ENCODE measurements at regions not wholly inside any gene's neighbourhood (a gene's known extent, or its start where the extent isn't known, plus 50 kb on each side); places are given as distances from the start of the nearest gene placed in this dataset.

- H3K27me3 ChIP-seq (ENCODE audit: control insufficient read depth in 4 of 4, insufficient read depth in 4 of 4, low read length in 3 of 4) = no peaks in the 10 kb centered on the region
- H3K4me3 ChIP-seq (ENCODE audit: low read depth in 1 of 3, low read length in 3 of 3) = no peak overlapping the region
- H3K9ac ChIP-seq (ENCODE audit: low read depth in 1 of 2, low read length in 2 of 2) = no peak overlapping the region
- TF ChIP-seq ATF3 (IDR thresholded peaks at IDR 0.05) (no peak), FOXA1 (IDR thresholded peaks at IDR 0.05) (no peak), HNF4A (conservative IDR thresholded peaks at IDR 0.05) (no peak), REST (IDR thresholded peaks at IDR 0.05) (no peak), NR2F2 (IDR thresholded peaks at IDR 0.05) (no peak), HNF4G (IDR thresholded peaks at IDR 0.05) (no peak), ZBTB33 (IDR thresholded peaks at IDR 0.05) (no peak), CTCF (IDR thresholded peaks at IDR 0.05; ENCODE audit: low read depth, low read length, missing input control) (no peak), RAD21 (IDR thresholded peaks at IDR 0.05) (no peak)
- H3K36me3 ChIP-seq (ENCODE audit: control insufficient read depth in 4 of 4, insufficient read depth in 3 of 4, low read depth in 1 of 4, low read length in 3 of 4) = no peaks in the 10 kb centered on the region
- no peak for DNase-seq (ENCODE audit: low spot score)
- H3K4me1 ChIP-seq (ENCODE audit: control insufficient read depth in 4 of 4, insufficient read depth in 4 of 4, low read length in 3 of 4) = peaks cover 8 to 20% (median 15%) of the 10 kb centered on the region in 4 donors
- H3K27ac ChIP-seq (ENCODE audit: low read depth in 1 of 2, low read length in 2 of 2) = no peak overlapping the region
- WGBS = 84% methylated on average over 5 of the region's 5 CpGs
- no peaks in the 10 kb centered on the region for H3K9me3 ChIP-seq (ENCODE audit: control insufficient read depth in 4 of 4, low read length in 3 of 4)
These were observed 92.4 kb upstream of the RALGPS2 start for GRCh38 chr1:178632653-178633052.

- no peaks in the 10 kb centered on the region for H3K27me3 ChIP-seq (ENCODE audit: control insufficient read depth in 4 of 4, insufficient read depth in 4 of 4, low read length in 3 of 4)
- no peak overlapping the region for H3K4me3 ChIP-seq (ENCODE audit: low read depth in 1 of 3, low read length in 3 of 3)
- TF ChIP-seq ZBTB33 (IDR thresholded peaks at IDR 0.05) (no peak), ATF3 (IDR thresholded peaks at IDR 0.05) (no peak), EGR1 (IDR thresholded peaks at IDR 0.05; ENCODE audit: low read depth in 2 of 2) (no peak), JUND (IDR thresholded peaks at IDR 0.05) (no peak), FOXA1 (IDR thresholded peaks at IDR 0.05) (no peak), HNF4A (conservative IDR thresholded peaks at IDR 0.05) (no peak), HNF4G (IDR thresholded peaks at IDR 0.05) (no peak)
- no peak overlapping the region for H3K9ac ChIP-seq (ENCODE audit: low read depth in 1 of 2, low read length in 2 of 2)
- H3K27ac ChIP-seq (ENCODE audit: low read depth in 1 of 2, low read length in 2 of 2) = no peak overlapping the region
- WGBS = 93% methylated on average over 4 of the region's 4 CpGs
- DNase-seq (ENCODE audit: low spot score) = no peak
- no peaks in the 10 kb centered on the region for H3K9me3 ChIP-seq (ENCODE audit: control insufficient read depth in 4 of 4, low read length in 3 of 4)
- H3K4me1 ChIP-seq (ENCODE audit: control insufficient read depth in 4 of 4, insufficient read depth in 4 of 4, low read length in 3 of 4) = peaks cover 8 to 20% (median 15%) of the 10 kb centered on the region in 4 donors
- no peaks in the 10 kb centered on the region for H3K36me3 ChIP-seq (ENCODE audit: control insufficient read depth in 4 of 4, insufficient read depth in 3 of 4, low read depth in 1 of 4, low read length in 3 of 4)
These were observed 92.0 kb upstream of the RALGPS2 start for GRCh38 chr1:178633056-178633455.
